NCI-H69 (cell line): ENCODE measurements at regions not wholly inside any gene's neighbourhood (a gene's known extent, or its start where the extent isn't known, plus 50 kb on each side); places are given as distances from the start of the nearest gene placed in this dataset.

Experiments
- DNase-seq: peaks from one replicate; lab custom pipeline; 2025; lab: John Stamatoyannopoulos, UW

GRCh38 chr22:49051491-49052022 is 776.1 kb downstream of the BRD1 start:
- DNase-seq = no peak

- DNase-seq = no peak
These were observed 778.0 kb downstream of the BRD1 start for GRCh38 chr22:49049691-49050090.

DNA sequence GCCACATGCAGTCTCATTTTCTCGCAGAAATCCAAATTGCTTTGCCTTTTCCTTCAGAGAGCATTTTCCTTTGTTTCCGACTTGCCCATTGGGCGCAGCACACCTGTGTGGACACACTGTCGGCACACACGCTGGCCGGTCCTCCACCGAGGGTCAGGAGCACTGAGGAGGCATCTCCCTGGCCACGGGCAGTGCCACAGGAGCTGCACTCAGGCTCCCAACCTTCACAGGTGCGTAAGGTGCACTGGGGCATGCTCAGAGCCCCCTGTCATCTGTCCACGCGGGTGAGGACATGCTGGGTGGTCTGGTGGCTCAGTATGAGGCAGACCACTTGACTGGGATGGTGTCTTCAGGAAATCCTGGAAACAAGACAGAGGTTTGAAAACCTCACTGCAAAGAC is 779.1 kb downstream of the BRD1 start:
- no peak for DNase-seq

- no peak for DNase-seq
These were observed 780.2 kb downstream of the BRD1 start for GRCh38 chr22:49047447-49047846.

GRCh38 chr22:49046546-49047361 is 780.9 kb downstream of the BRD1 start:
- peak; percentile 84 for DNase-seq

DNA sequence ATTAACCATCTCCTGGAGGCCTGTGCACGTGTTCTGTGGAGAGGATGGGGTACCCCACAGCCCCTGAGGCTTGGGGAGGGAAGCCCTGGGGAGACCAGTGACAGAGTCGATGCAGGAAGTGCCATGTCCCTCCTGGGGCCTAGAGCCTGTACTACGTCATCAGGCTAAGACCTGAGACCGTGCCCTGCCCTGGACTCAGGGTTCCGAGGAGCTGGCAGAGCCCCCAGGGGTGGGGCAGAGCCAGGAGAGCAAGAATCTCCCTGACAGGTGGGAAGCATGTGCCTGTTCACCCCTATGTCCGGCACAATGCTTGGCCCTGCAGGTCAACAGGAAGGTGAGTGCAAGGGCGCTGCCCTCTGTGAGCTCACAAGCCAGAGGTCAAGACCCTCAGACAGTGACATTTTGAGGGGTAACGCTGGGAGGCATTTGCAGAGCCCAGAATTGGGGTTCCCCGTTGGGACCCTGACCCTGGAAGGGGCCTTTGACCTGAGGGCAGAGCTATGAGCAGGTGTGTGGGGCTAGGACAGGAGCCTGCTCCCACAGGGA is 781.6 kb downstream of the BRD1 start:
- no peak for DNase-seq

DNA sequence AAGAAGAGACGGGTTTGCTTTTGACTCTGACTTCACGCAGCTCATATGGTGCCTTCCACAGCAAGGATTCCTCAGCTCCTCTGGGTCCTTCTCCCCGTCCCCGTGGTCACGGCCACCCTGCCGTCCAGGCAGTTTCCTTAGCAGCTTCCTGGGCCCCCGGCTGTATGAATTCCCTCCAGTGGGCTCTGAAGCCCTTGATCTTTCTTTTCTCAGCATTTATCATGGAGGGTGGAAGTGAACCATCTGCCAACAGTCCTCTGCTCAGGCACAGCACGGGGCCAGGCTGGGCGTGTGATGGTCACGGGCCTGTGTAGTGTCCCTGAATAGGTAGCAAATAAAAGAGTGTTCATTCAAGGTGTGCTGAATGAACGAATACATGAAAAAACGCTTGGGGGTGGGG is 782.4 kb downstream of the BRD1 start:
- no peak for DNase-seq

DNA sequence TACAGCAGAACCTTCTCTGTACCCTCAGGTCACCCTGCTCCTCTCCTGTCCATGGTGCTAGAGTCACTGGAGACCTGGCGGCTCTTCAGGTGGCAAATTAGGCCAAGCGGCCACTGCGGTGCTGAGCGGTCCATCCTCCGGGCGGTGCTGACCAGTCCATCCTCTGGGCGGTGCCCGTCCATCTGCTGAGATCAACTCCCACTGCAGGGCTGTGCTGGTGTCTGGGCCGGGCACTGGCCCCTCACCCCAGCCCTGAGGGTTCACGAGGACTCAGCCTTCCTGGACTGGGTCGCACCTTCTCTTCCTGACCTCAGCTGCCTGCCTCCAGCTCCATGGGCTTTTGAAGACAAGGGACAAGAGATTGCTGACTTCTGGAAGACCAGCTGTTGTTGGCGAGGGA is 782.9 kb downstream of the BRD1 start:
- DNase-seq = no peak

DNA sequence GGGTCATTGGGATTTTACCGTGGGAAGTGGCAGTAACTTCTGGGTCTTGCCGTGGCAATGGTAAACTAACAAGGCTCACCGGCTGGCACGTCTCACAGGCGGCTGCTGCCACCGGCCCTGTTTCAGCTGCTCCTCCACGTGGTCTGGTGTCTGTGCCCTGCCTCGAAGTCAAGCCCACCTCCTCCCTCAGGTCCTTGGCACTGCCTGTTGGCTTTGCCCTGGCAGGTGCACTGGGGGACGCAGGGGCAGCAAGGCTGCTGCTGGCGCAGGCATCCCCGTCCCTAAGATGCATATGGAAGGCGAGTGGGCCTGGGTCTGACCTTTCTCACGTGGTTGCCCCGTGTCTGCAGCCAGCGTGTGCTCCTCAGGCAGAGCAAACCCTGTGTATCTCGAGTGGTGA is 783.6 kb downstream of the BRD1 start:
- no peak for DNase-seq

DNA sequence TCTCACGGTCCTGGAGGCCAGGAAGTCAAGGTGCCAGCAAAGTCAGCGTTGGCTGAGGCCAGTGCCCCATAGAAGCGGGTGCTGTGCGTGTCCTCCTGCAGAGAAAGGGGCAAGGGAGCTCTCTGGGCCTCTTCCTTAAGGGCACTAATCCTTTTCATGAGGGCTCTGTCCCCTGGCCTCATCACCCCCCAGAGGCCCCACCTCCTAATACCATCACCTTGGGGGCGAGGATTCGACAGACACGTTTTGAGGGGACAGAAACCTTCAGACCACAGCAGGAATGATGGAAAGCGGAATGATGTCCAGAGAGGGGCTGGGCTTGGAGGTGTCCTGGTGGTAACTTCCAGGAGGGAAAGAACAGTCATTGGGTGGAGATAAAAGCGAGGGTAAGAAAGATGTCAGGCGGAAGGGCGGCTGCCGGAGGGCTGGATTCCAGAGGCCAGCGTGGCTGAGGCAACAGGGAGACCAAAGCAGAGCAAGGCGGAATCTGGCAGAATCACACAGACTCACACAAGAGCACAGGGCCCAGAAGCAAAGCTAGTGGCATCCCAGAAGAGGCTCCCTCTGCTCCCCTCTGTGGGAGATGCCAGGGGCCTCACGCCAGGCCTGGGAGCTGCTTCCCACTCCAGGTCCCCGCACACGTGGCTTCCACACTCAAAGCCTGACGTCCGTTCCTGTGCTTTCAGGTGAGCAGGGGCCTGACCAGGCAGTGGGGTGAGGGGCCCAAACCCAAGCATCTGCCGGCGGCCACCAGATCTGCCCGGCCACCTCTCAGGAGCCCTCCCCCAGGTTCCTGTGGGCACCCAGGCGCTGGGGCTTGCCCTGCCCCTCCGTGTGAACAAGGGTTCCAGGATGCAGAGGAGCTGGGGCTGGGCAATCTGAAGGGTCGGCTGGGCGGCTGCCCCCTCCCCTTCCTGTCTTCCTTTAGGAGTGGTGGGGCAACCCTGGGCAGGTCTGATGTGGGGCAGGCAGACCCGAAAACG is 784.5 kb downstream of the BRD1 start:
- no peak for DNase-seq

- peak; percentile 44 for DNase-seq
These were observed 785.6 kb downstream of the BRD1 start for GRCh38 chr22:49042066-49042465.

- DNase-seq = no peak
These were observed 786.8 kb downstream of the BRD1 start for GRCh38 chr22:49040754-49041467.

DNA sequence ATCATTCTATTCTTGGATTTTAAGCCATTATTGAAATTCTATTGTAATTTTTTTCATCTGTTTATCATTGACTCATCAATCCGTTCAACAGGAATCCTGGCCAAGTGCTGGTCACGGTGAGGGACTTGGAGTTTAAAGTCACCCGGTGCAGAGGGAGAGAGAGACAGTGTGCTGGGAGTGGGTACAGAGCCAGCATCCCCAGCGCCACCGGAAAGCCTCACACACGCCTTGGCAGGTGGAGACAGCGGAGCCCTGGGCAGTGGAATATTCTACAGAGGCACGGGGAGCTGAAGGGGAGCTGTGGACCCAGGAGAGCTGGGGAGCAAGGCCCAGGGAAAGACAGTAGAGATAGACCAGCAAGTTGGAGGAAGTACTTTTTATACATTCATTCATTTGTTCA is 787.6 kb downstream of the BRD1 start:
- DNase-seq = no peak

- DNase-seq = no peak
These were observed 788.0 kb downstream of the BRD1 start for GRCh38 chr22:49039625-49040024.

GRCh38 chr22:49037701-49038245 is 789.9 kb downstream of the BRD1 start:
- no peak for DNase-seq

DNA sequence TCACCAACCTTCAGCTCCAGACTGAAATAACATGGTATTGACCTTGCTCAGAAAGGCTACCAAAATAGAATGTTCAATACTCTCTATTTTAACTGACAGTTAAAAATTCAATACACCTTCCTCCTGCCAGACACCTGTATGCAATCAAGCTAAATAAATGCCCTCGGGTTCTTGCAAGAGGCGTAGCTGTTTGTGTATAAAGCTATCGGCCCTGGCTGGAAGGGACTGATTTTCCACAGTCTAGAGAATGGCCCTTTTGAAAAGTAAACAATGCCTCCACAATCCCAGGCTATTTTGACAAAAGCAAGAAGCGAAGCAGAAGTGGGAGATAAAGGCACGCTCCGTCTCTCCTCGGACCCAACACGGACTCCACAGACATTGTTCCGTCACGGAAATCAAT is 791.2 kb downstream of the BRD1 start:
- no peak for DNase-seq

DNA sequence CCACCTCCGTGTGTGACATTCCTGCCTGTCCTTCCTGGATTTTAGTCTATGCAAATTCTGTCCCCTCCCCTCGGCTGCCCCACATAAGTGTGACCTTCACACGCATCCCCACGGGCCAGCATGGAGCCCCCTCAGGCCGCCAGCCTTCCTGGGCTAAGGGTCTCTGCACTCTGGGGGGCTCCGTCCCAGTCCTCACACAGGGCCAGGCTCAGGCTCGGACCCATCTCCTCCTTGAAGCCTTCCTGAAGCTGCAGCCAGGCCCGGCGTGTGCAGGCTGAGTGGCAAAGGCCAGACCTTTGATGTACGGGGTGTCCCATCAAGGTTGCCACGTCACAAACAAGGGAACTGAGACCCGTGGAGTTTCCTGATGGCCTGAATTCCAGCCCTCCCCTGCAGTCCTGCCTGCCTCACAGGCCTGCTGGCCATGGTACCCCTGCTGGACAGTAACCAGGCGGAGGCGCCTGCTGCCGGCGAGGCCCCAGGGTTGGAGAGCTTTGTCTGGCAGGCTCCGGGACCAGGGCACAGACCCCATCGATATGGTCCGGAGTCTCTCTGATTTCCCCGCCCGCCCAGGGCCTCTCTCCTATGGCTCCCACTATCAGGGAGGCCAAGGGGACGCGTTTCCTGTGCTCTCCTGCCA is 791.7 kb downstream of the BRD1 start:
- DNase-seq = no peak

- no peak for DNase-seq
These were observed 792.5 kb downstream of the BRD1 start for GRCh38 chr22:49034836-49035817.

DNA sequence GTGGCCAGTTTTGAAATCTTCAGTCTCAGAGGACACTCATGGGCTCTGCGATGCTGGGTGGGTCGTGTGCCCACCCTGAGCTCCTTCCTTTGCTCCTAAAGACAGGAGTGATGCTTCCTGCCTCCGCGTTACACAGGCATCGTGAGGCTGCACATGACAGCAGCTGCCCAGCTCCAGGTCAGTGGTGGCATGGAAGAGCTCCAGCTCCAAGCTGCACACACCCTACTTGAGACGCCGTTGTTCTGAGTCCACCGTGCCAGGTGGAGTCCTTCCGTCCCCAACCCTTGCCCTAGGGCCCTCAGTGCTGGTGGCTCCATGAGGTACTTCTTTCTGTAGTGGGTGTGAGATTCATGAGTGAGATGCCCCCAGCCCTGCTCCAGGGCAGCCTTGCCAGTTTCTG is 794.1 kb downstream of the BRD1 start:
- DNase-seq = no peak

- DNase-seq = no peak
These were observed 794.9 kb downstream of the BRD1 start for GRCh38 chr22:49032821-49033220.
